Stimulated activated CD8-positive, alpha-beta memory T cell treated with anti-CD3 and anti-CD28 coated beads, Interleukin-4, amount 100 ng/mL, for 1 hour (primary cell): ENCODE measurements at regions not wholly inside any gene's neighbourhood (a gene's known extent, or its start where the extent isn't known, plus 50 kb on each side); places are given as distances from the start of the nearest gene placed in this dataset.
"Not testable (repeated sequence)": the region's sequence is repeated elsewhere in the genome, so short reads cannot be mapped to it uniquely, and the experiment has no call there.

Source experiments
- DNase-seq, 2 donors: peaks; one replicate each; pipeline ENCODE4 v3.0.0-alpha.2; 2020; ENCODE audit warnings: low read depth in 2 of 2, low spot score in 1 of 2

DNA sequence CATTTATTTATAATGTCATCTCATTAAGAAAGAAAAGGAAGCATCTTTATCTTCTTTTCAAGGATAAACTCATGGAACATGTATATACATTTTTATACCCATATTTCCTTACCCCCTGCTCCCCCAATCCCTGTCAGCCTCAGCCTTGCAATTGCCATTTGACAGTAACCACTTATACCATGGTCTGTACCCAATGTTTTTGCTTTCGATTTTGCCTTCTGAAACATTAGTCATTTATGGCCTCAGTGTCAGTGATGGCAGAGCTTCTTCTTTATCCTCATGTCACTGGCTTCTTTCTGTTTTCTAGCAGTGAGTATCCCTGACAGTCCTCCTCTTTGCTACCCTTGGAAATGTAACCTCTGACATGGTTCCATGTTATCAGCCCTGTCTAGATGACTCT lies 228.4 kb downstream of the SPRY1 start:
- no peak for DNase-seq

DNA sequence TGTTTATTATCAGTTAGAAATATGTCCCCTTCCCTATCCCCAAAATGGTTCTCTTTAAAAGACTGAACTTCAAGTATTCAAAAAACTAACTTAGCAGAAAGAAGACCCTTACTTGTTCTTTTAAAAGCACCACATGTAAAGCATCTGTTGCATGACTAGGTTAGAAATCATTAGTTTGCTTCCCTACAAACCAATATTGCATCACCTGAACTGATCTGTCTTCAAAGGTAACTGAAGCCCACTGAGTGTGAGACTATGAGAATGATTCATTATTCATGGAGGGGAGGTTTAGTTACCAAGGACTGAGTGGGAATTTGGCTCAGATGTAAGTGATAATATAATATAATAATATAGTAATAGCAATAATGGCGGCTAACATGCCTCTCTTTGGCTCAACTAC lies 231.7 kb downstream of the SPRY1 start:
- DNase-seq, result no peak

DNA sequence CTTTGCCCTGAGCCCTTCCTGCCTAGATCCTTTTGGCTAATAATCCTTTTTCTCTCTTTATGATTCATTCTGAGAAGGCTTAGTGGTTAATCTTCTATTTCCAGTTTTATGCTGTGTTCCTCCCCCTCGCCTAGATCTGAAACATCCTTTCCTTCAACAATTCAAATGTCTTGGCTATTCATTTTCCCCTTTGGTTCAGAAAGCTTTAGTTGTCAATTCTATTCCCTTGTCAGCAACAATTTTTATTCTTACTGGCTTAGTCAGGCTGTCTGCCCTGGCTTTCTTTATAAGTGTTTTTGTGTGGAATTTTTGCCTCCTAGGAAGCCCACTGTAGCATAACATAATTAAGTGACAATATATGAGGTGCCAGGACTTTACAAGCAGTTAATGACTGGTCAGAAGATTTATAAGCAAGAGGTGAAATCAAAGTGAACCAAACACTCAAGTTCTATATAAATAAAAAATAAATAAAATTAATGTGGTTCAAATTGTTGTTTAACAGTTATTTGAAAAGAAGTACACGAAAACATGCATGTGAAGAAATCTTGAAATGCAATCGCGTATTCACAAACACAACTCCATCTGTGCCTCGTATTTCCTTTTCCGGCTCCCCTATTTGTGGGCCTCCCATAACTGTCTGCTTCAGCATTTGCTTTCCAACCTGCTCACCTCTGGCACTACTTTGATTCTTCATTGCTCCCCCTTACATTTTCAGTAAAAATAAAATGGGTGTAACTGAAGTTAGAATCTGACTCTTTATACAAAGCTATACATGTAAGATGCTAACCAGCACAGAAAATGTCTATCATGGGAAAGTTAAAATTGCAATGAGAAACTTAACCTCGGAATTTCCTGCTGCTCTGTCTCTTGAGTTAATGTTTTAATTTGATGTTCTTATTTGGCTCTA lies 235.4 kb downstream of the SPRY1 start:
- no peak for DNase-seq

DNA sequence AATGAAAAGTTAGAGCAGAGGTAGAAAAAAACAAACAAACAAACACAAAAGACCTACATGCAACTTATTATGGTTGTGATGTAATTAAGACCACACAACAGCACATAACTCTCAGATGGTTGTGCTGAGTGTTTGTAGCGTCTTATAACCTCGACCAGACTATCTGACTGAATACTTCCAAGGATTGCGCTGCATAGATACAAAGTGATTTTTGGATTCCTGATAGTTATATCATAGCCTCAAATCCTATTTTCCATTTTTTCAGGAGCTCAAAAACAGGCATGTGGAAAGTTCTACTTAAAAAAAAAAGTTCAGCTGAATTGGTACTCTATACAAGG lies 236.1 kb downstream of the SPRY1 start:
- DNase-seq, result no peak

DNA sequence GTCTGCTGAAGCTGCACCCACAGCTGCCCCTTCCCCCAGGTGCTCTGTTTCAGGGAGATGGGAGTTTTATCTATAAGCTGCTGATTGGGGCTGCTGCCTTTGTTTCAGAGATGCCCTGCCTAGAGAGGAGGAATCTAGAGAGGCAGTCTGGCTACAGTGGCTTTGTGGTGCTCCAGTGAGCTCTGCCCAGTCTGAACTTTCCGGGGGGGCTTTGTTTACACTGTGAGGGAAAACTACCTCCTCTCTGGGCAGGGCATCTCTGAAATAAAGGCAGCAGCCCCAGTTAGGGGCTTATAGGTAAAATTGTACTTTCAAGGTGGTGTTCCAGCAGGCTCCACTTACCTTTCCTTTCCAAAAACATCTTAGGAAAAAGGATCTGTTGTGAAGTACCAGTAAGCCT lies 242.2 kb downstream of the SPRY1 start:
- DNase-seq, result no peak

DNA sequence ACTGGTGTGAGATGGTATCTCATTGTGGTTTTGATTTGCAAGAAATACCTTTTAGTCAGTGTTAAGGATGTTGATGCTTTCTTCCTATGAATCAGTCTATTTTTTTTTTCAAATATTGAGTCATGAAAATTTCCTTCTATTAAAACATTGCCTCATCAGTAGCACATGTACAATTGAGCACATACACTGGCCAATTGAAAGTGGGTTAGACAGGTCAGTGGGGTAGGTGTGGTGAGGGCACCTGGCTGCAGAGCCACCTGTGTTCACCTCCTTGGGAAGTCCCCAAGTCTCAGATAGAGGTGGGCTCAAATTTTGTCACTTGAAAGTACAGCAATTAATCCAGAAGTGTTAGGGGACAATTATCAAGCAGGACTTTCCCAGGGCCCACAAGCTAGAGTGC lies 243.7 kb downstream of the SPRY1 start:
- no peak for DNase-seq

DNA sequence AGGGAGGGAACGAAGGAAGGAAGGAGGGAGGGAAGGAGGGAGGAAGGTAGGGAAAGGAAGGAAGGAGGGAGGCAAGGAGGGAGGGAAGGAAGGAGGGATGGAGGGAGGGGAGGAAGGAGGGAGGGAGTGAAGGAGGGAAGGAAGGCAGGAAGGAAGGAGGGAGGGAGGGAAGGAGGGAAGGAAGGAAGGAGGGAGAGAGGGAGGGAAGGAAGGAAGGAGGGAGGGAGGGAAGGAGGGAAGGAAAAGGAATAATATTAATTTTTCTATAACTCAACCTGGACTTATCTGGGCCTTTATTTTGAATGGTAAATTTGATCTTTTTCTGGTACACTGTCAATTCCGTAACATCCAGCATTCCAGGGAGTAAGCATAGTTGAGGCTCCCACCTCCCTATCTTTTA lies 244.2 kb downstream of the SPRY1 start:
- DNase-seq, result no peak

DNA sequence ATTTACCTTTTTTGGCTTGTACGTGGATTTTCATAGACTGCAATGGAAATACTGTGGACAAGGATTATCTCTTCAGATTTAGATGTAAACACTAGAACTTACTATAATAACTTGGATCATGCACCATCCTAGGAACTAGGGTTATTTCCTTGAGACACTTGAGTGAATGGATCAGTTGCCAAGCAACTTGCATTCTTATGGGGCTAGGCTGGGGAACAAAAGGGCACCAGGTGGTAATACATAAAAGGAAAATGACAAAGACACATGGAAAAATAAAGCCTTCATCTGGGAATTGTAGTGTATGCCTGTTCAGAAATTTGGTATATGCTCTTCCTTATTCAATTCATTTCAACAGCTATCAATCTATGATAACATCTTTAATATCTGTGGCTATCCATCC lies 247.1 kb downstream of the SPRY1 start:
- no peak for DNase-seq

DNA sequence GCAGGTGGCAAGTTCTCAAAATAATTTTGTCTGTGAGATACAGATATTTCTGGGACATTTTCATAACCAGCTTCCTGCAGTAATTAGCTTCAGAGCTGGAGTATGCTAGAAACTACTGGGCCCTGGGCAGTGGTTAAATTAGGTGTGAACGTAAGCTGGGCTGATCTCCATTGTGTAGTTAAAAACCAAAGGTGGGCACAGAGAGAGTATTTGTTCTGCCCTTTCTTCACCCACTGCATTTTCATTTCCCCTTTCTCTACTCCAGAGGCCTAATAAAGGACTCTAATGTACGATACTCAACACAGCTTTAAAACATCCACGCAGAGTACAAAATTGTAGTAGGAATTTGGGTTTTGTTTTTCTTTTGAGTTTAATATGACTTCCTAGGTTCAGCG lies 252.7 kb downstream of the SPRY1 start:
- no peak for DNase-seq

DNA sequence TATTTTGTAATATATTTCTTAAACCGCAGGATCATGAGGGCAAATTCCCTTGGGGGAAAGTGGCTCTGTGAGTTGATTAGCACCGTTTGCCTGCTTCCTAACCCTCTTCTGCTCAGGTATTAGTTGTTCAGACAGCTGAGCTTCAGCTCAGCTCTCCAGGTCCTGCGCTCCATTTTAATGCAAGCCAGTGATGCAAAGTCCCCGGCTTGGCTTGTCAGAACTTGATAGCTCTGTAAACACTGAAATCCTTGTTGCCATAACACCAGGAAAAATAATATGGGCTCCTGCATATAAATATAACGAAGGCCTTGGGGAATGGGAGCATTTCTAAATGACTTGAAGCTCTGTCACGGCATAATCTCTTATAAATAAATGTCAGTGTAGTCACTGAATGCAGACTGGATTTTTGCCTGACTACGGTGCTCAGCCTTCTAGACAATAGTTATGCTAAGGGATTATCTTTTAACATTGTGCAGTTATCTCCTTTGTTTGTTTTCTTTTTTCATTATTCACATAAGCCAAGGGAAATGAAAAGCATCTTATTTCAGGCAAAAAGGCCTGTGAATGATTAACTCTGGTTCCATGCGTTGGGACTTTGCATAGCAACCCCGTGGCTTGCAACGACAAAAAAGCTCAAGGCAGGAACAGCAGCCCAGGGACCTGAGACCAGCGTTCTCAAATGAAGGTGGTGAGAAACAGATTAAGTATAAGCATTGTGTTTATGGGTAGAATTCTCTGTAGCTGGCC lies 253.2 kb downstream of the SPRY1 start:
- no peak for DNase-seq

DNA sequence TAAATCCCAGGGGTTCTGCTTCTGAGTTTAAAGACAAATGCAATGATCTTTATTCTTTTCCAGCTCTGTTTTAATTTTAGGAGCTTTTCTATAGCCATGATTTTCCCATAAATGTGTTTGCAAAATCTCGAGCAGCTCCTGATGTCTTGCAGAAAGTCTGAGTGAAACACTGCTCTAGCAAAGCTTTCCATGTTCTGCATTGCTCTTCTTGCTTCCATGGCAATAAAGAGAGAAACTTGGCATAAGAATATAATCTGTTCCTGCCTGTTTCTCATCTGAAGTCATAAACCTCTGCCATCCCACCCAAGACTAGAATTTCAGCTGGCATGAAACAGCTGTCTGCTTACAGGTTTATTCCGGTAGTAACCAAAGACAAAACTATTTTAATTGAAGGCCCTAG lies 254.5 kb downstream of the SPRY1 start:
- DNase-seq, result no peak

DNA sequence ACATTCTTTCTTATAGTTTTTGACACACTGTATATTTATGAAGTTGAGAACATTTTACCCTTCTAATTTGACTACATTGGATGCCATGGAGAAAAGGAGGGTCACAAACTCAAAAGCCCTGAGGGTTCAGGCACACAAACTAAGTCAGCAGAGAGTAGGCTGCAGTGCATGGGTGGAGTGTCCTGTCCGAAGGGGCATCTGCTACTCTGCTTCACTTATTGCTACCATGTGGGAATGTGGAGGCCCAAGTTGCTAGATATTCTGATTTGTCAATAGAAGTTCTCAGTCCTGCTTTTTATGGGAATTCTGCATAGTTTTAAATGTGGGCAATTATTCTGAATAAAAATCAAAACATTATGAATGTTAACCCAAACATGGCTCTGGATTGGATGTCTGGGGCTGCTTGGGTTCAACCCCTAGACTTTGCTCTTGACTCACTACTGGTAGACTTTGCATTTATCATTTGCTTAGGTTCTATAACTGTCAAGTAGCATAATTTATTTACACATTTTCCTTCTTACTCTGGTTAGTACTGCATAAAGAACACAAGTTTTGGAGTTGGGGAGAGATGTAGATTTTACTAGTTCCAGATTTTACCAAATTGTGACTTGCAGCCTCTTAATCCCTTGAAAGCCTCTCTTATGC lies 255.1 kb downstream of the SPRY1 start:
- DNase-seq, result no peak

DNA sequence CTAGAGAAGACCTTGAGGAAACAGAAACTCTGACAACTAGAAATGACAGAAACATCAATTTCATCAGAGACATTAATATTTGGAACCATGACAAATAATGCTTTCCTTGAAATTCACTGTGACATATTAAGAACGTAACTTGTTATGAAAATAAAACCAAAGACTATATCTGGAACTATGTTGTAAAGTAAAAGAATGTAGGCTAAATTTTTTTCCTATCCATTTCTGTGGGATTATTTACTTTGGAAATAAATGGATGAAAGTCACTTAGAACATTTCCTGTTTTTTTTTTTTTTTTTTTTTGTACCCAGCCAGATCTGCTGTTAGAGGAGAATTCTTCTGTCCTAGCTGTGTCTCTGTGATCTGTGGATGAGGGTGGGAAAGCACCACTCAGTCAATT lies 255.9 kb downstream of the SPRY1 start:
- no peak for DNase-seq

DNA sequence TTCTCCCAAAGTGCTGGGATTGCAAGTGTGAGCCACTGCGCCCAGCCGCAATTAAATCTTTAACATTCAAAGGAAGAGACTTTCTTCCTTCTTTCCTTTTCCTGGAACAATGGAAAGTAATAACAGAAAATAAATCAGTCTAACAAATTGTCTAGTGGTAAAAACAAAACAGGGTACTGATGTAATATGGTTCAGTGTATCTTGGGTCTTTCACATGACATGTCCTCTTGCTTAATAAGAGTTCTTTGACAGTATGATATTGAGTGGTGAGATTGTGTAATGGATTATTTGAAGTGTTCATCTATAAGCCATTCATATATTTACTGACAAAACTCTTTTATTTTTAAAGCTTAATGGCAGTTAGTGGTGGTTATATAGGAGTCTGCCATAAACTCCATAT lies 256.6 kb downstream of the SPRY1 start:
- DNase-seq, result no peak

DNA sequence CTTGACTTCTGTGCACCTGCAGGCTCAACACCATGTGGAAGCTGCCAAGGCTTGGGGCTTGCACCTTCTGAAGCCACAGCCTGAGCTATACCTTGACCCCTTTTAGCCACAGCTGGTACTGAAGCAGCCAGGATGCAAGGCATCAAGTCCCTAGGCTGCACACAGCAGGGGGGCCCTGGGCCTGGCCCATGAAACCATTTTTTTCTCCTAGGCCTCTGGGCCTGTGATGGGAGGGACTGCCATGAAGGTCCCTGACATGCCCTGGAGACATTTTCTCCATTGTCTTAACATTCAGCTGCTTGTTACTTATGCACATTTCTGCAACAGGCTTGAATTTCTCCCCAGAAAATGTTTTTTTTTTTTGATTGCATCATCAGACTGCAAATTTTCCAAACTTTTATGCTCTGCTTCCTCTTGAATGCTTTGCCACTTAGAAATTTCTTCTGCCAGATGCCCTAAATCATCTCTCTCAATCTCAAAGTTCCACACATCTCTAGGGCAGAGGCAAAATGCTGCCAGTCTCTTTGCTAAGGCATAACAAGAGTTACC lies 260.2 kb downstream of the SPRY1 start:
- DNase-seq, result not testable (repeated sequence)

DNA sequence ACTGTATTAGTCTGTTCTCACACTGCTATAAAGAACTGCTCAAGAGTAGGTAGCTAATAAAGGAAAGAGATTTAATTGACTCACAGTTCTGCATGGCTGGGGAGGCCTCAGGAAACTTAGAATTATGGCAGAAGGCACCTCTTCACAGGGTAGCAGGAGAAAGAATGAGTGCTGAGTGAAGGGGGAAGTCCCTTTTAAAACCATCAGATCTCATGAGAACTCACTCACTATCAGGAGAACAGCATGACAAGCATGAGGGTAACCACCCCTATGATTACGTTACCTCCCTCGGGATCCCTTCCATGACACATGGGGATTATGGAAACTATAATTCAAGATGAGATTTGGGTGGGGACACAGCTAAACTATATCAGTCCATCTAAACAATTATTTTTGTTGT lies 261.0 kb downstream of the SPRY1 start:
- DNase-seq, result not testable (repeated sequence)

DNA sequence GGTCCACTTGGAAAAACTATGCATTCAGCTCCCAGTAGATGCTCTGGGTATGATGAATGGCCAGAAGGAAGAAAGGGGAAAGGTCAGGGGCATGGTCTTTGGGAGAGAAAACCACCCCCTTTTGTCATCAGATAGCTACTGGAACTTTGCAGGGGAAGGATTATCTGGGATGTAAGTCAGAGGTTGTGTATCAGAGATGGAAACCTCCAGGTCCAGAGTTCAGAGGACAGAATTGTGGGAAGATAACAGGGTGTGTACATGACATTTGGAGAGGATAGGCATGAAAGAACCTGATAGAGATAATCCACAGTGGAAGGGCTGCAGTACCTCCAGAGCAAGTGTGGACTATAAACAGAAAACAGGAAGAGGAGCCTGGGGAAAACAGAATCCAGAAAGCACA lies 262.7 kb downstream of the SPRY1 start:
- no peak for DNase-seq

DNA sequence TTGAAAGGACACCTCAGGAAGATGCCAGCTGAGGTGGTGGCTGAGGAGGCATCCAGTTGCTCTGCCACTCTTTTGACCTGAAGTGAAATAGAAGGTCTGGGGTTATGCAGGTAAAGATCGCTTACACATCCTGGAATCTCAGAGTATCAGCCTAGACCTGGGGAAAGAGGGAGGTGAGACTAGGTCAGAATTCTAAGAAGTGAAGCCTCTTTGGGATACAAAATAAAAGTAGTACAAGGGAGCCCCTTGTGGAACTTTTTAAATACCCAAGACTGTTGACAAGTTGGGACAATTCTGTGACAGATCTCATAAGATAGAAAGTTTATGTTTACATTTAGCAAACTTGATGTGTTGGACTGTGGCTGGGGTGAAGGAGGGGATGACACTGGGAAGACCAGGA lies 263.1 kb downstream of the SPRY1 start:
- no peak for DNase-seq

DNA sequence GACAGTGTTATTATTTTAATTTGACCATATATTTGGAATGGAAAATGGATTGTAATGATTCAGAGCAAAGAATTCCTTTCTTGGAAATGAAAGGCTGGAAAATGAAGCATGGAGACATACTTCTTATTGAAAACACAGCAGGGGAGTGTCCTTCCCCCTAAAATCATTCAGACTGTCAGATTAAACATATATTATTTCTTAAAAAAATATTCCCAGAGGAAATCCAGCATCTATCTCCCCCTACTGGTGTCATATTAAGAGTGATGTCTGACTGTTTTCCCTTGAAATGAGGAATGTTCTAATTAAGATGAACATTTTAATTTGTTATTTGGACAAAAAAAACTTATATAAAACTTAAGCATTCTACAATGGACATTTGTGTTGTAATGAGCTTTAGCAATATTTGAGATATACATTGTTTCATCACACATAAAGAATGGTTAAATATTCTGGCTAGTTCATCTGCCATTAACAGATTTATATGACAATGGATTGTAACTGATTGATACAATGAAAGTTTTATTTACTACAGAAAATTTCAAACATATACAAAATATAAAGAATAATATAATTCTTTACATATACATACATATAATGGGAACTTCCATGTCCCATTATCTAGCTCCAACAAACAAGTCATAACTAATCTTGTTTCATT lies 264.6 kb downstream of the SPRY1 start:
- no peak for DNase-seq

DNA sequence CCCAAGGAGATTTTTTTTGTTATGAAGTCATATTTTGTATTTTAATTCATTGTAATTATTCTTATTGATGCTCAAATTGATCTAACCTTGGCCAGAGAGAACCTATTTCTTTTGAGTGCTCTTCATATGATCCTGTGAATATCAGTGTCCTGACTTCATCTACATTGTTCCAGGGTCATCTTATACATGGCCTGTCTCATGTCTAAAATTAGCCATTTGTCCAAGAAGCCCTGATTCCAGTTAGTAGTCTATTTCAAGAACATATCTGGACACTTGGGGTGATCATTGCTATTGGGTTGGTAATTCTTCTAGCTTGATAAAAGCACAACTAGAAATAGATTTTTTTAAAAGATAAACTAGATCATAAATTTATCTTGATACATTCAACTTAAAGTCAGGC lies 266.2 kb downstream of the SPRY1 start:
- no peak for DNase-seq

DNA sequence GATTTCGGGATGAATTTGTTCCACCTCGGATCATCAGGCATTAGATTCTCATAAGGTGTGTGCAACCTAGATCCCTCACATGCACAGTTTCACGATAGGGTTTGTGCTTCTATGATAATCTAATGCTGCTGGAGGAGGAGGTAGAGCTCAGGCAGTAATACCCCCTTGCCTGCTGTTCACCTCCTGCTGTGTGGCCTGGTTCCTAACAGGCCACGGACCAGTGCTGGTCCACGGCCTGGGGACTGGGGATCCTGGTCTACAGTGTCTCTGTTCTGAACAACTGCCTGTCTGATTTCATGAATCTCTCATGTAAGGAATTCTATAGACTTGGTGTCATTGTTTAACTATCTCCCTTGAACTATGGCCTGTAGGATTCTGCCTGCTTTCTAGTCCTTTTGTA lies 269.9 kb downstream of the SPRY1 start:
- no peak for DNase-seq
